Astrocyte (in vitro differentiated cells and primary cell): ENCODE measurements at regions not wholly inside any gene's neighbourhood (a gene's known extent, or its start where the extent isn't known, plus 50 kb on each side); places are given as distances from the start of the nearest gene placed in this dataset.

Experiments used
- DNase-seq: peaks from one replicate; pipeline ENCODE4 v3.0.0-alpha.2; 2010; ENCODE audit warnings: low read depth
- FAIRE-seq: peaks from 2 replicates; lab custom pipeline; 2011; peaks lifted over from hg19 to GRCh38; lab: Jason Lieb, UNC
- H2AFZ ChIP-seq: 2 replicates; pipeline ENCODE4 v1.6.0; 2012; ENCODE audit warnings: low read depth, low read length, inconsistent platforms
- H3K27ac ChIP-seq: 2 replicates; pipeline ENCODE4 v1.5.1; 2011; ENCODE audit warnings: low read depth, low read length, inconsistent platforms
- H3K27me3 ChIP-seq: 2 replicates; pipeline ENCODE4 v1.6.0; 2011; ENCODE audit warnings: low read length, inconsistent platforms; ENCODE audit not compliant: insufficient read depth
- H3K36me3 ChIP-seq: 2 replicates; pipeline ENCODE4 v1.5.1; 2011; ENCODE audit warnings: low read length, inconsistent platforms; ENCODE audit not compliant: insufficient read depth
- H3K4me1 ChIP-seq: 2 replicates; pipeline ENCODE4 v1.5.1; 2011; ENCODE audit warnings: low read length, inconsistent platforms; ENCODE audit not compliant: insufficient read depth
- H3K4me2 ChIP-seq: 2 replicates; pipeline ENCODE4 v1.6.0; 2012; ENCODE audit warnings: low read length, inconsistent platforms
- H3K4me3 ChIP-seq: 2 replicates; pipeline ENCODE4 v1.5.1; 2011; ENCODE audit warnings: low read depth, mild to moderate bottlenecking, low read length, inconsistent platforms; ENCODE audit not compliant: insufficient read depth
- H3K79me2 ChIP-seq: 2 replicates; pipeline ENCODE4 v1.6.0; 2012; ENCODE audit warnings: mild to moderate bottlenecking, low read length, inconsistent platforms; ENCODE audit not compliant: insufficient read depth
- H3K9ac ChIP-seq: 2 replicates; pipeline ENCODE4 v1.6.0; 2012; ENCODE audit warnings: mild to moderate bottlenecking, low read length, inconsistent platforms
- H3K9me3 ChIP-seq: 2 replicates; pipeline ENCODE4 v1.5.1; 2012; ENCODE audit warnings: low read depth, mild to moderate bottlenecking, low read length, inconsistent platforms; ENCODE audit not compliant: insufficient read depth
- H4K20me1 ChIP-seq: 2 replicates; pipeline ENCODE4 v1.6.0; 2012; ENCODE audit warnings: low read length, inconsistent platforms; ENCODE audit not compliant: insufficient read depth
- H3K27ac Mint-ChIP-seq: one replicate; pipeline ENCODE4 v1.8.0; 2021; ENCODE audit warnings: mild to moderate bottlenecking, mixed read lengths; ENCODE audit not compliant: unreplicated experiment
- H3K27me3 Mint-ChIP-seq: one replicate; pipeline ENCODE4 v1.8.0; 2021; ENCODE audit warnings: low read depth, mixed read lengths; ENCODE audit not compliant: unreplicated experiment
- H3K36me3 Mint-ChIP-seq: one replicate; pipeline ENCODE4 v1.8.0; 2021; ENCODE audit warnings: low read depth, mixed read lengths; ENCODE audit not compliant: unreplicated experiment
- H3K4me1 Mint-ChIP-seq: one replicate; pipeline ENCODE4 v1.8.0; 2021; ENCODE audit warnings: low read depth, mixed read lengths; ENCODE audit not compliant: unreplicated experiment
- H3K4me3 Mint-ChIP-seq: one replicate; pipeline ENCODE4 v1.8.0; 2021; ENCODE audit warnings: mild to moderate bottlenecking, moderate library complexity, mixed read lengths; ENCODE audit not compliant: unreplicated experiment
- H3K9me3 Mint-ChIP-seq: one replicate; pipeline ENCODE4 v1.8.0; 2021; ENCODE audit warnings: mild to moderate bottlenecking, mixed read lengths; ENCODE audit not compliant: unreplicated experiment
- CTCF ChIP-seq: IDR thresholded peaks from 2 replicates; pipeline ENCODE4 v1.5.1; 2011; ENCODE audit warnings: low read depth, mild to moderate bottlenecking, inconsistent platforms, low read length, moderate library complexity; ENCODE audit not compliant: insufficient read depth
- EZH2 ChIP-seq: IDR thresholded peaks from 2 replicates; pipeline ENCODE4 v1.6.1; 2012; ENCODE audit warnings: mild to moderate bottlenecking, low read length, inconsistent platforms; ENCODE audit not compliant: insufficient read depth

GRCh38 chr15:94596707-94597106 lies 365.3 kb downstream of the MCTP2 start:
- Histone ChIP-seq H2AFZ (no peak overlapping the region), H3K9ac (no peak overlapping the region), H3K4me1 (no peaks in the 10 kb centered on the region), H3K36me3 (no peaks in the 10 kb centered on the region), H4K20me1 (no peaks in the 10 kb centered on the region), H3K4me3 (no peak overlapping the region), H3K4me2 (no peak overlapping the region), H3K9me3 (peaks cover 4% of the 10 kb centered on the region), H3K27ac (no peak overlapping the region), H3K79me2 (no peaks in the 10 kb centered on the region), H3K27me3 (no peaks in the 10 kb centered on the region)
- TF ChIP-seq CTCF (no peak), EZH2 (no peak)
- no peak for FAIRE-seq
- Mint-ChIP-seq H3K4me3 (no peak overlapping the region), H3K4me1 (peaks cover 7% of the 10 kb centered on the region), H3K36me3 (no peaks in the 10 kb centered on the region), H3K9me3 (no peaks in the 10 kb centered on the region), H3K27me3 (peaks cover 16% of the 10 kb centered on the region), H3K27ac (no peak overlapping the region)
- DNase-seq: no peak

- no peak overlapping the region for H3K4me2 ChIP-seq
- no peaks in the 10 kb centered on the region for H4K20me1 ChIP-seq
- DNase-seq: no peak
- H3K4me1 ChIP-seq: no peaks in the 10 kb centered on the region
- no peaks in the 10 kb centered on the region for H3K9me3 Mint-ChIP-seq
- peaks cover 7% of the 10 kb centered on the region for H3K4me1 Mint-ChIP-seq
- H3K79me2 ChIP-seq: no peaks in the 10 kb centered on the region
- no peak overlapping the region for H3K27ac ChIP-seq
- no peak overlapping the region for H3K9ac ChIP-seq
- H3K4me3 ChIP-seq: no peak overlapping the region
- H3K36me3 ChIP-seq: no peaks in the 10 kb centered on the region
- no peaks in the 10 kb centered on the region for H3K27me3 ChIP-seq
- H3K4me3 Mint-ChIP-seq: no peak overlapping the region
- H3K27me3 Mint-ChIP-seq: peaks cover 15% of the 10 kb centered on the region
- TF ChIP-seq CTCF (no peak), EZH2 (no peak)
- H3K36me3 Mint-ChIP-seq: no peaks in the 10 kb centered on the region
- no peak overlapping the region for H3K27ac Mint-ChIP-seq
- no peaks in the 10 kb centered on the region for H3K9me3 ChIP-seq
- no peak overlapping the region for H2AFZ ChIP-seq
- FAIRE-seq: no peak
Observed at GRCh38 chr15:94600505-94600904, 369.1 kb downstream of the MCTP2 start.

GRCh38 chr15:94602754-94603470 lies 371.6 kb downstream of the MCTP2 start:
- DNase-seq: no peak

More at GRCh38 chr15:94602754-94603470, 371.6 kb downstream of the MCTP2 start:
- Histone ChIP-seq H3K79me2 (no peaks in the 10 kb centered on the region), H3K27me3 (no peaks in the 10 kb centered on the region), H3K4me2 (no peak overlapping the region), H3K36me3 (no peaks in the 10 kb centered on the region), H4K20me1 (no peaks in the 10 kb centered on the region), H2AFZ (no peak overlapping the region), H3K27ac (no peak overlapping the region), H3K4me1 (no peaks in the 10 kb centered on the region), H3K9ac (no peak overlapping the region), H3K4me3 (no peak overlapping the region), H3K9me3 (no peaks in the 10 kb centered on the region)
- H3K9me3 Mint-ChIP-seq: no peaks in the 10 kb centered on the region
- H3K27me3 Mint-ChIP-seq: peaks cover 14% of the 10 kb centered on the region
- no peak overlapping the region for H3K4me3 Mint-ChIP-seq
- FAIRE-seq: no peak
- H3K27ac Mint-ChIP-seq: no peak overlapping the region
- H3K4me1 Mint-ChIP-seq: peaks cover 7% of the 10 kb centered on the region
- no peaks in the 10 kb centered on the region for H3K36me3 Mint-ChIP-seq
- TF ChIP-seq EZH2: no peak
